GM23338 (cell line): ENCODE measurements at regions not wholly inside any gene's neighbourhood (a gene's known extent, or its start where the extent isn't known, plus 50 kb on each side); places are given as distances from the start of the nearest gene placed in this dataset.

Experiments used
- CREB1 ChIP-seq: fragments of 250-450 bp; sonication (Bioruptor Pico); IDR thresholded peaks from 2 replicates; pipeline ENCODE4 v1.5.0; 2020; ENCODE audit warnings: low read depth, mild to moderate bottlenecking, moderate library complexity
- CTCF ChIP-seq, 2 experiments: fragments of 200-600 bp in 1 of 2; sonication (generic) in 1 of 2; conservative IDR thresholded peaks; 2 replicates each; pipeline versions ENCODE4 v1.5.1 to v1.6.1; 2016 to 2017; ENCODE audit warnings: antibody characterized with exemption in 2 of 2, low read depth in 2 of 2, mild to moderate bottlenecking in 2 of 2, moderate library complexity in 1 of 2
- ETS1 ChIP-seq: IDR thresholded peaks from 2 replicates; pipeline ENCODE4 v1.6.1; 2016; ENCODE audit warnings: antibody characterized with exemption
- EZH2 ChIP-seq: fragments of 200-600 bp; sonication (generic); IDR thresholded peaks from one replicate; pipeline ENCODE4 v1.8.0; 2017; ENCODE audit warnings: antibody characterized with exemption, mild to moderate bottlenecking, low read depth; ENCODE audit not compliant: unreplicated experiment
- EZH2phosphoT487 ChIP-seq: fragments of 200-600 bp; sonication (generic); IDR thresholded peaks from one replicate; pipeline ENCODE4 v1.8.1; 2018; ENCODE audit warnings: antibody characterized with exemption; ENCODE audit not compliant: unreplicated experiment
- JUNB ChIP-seq: IDR thresholded peaks from one replicate; pipeline ENCODE4 v1.6.1; 2016; ENCODE audit warnings: antibody characterized with exemption; ENCODE audit not compliant: unreplicated experiment
- NANOG ChIP-seq: IDR thresholded peaks from 2 replicates; pipeline ENCODE4 v1.6.1; 2016; ENCODE audit warnings: antibody characterized with exemption, borderline replicate concordance
- POLR2AphosphoS5 ChIP-seq: IDR thresholded peaks from 2 replicates; pipeline ENCODE4 v1.6.1; 2016; ENCODE audit warnings: antibody characterized with exemption, low read depth
- ZNF114 ChIP-seq: fragments of 250-450 bp; sonication (Bioruptor Pico); IDR thresholded peaks from 2 replicates; pipeline ENCODE4 v1.5.0; 2020; ENCODE audit warnings: mild to moderate bottlenecking, moderate library complexity
- ZNF331 ChIP-seq: fragments of 250-450 bp; sonication (Bioruptor Pico); IDR thresholded peaks from 2 replicates; pipeline ENCODE4 v1.5.0; 2020; ENCODE audit warnings: low read depth, mild to moderate bottlenecking, moderate library complexity
- ZNF462 ChIP-seq: fragments of 250-450 bp; sonication (Bioruptor Pico); IDR thresholded peaks from 2 replicates; pipeline ENCODE4 v1.5.0; 2020; ENCODE audit warnings: mild to moderate bottlenecking, moderate library complexity
- TF ChIP-seq, protein P1 (sequence below): IDR thresholded peaks from one replicate; pipeline ENCODE4 v1.6.1; 2018; ENCODE audit warnings: antibody characterized with exemption; ENCODE audit not compliant: unreplicated experiment

DNA sequence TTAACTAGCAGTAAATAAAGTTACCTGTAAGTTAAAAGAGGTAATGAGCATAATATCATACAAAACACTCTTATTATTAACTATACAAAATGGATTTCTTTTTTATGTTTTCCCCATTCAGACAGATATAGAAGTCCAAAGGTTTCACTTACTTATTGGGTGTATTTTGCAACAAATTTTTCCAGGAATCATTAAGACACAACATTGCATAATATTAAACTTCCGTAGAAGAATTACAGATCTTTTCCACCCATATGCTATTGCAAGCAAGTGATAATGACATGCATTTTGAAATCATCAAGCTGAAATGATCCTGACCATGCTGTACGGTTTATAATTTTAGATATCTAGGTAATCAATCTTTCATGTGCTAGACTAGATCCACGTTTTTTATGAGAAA lies 957.0 kb downstream of the NCAM2 start:
- no peak for TF ChIP-seq CTCF (conservative IDR thresholded peaks at IDR 0.05; ENCODE audit: low read depth in 2 of 2)
- no peak for TF ChIP-seq EZH2phosphoT487
- no peak for TF ChIP-seq POLR2AphosphoS5
- TF ChIP-seq EZH2, result no peak
- TF ChIP-seq, protein P1, sequence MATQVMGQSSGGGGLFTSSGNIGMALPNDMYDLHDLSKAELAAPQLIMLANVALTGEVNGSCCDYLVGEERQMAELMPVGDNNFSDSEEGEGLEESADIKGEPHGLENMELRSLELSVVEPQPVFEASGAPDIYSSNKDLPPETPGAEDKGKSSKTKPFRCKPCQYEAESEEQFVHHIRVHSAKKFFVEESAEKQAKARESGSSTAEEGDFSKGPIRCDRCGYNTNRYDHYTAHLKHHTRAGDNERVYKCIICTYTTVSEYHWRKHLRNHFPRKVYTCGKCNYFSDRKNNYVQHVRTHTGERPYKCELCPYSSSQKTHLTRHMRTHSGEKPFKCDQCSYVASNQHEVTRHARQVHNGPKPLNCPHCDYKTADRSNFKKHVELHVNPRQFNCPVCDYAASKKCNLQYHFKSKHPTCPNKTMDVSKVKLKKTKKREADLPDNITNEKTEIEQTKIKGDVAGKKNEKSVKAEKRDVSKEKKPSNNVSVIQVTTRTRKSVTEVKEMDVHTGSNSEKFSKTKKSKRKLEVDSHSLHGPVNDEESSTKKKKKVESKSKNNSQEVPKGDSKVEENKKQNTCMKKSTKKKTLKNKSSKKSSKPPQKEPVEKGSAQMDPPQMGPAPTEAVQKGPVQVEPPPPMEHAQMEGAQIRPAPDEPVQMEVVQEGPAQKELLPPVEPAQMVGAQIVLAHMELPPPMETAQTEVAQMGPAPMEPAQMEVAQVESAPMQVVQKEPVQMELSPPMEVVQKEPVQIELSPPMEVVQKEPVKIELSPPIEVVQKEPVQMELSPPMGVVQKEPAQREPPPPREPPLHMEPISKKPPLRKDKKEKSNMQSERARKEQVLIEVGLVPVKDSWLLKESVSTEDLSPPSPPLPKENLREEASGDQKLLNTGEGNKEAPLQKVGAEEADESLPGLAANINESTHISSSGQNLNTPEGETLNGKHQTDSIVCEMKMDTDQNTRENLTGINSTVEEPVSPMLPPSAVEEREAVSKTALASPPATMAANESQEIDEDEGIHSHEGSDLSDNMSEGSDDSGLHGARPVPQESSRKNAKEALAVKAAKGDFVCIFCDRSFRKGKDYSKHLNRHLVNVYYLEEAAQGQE, result no peak
- no peak for TF ChIP-seq ETS1
- TF ChIP-seq CREB1 (CRISPR knock-in tag), result no peak
- no peak for TF ChIP-seq JUNB
- TF ChIP-seq ZNF462 (CRISPR knock-in tag), result no peak
- no peak for TF ChIP-seq ZNF114 (CRISPR knock-in tag)
- no peak for TF ChIP-seq NANOG
- TF ChIP-seq ZNF331 (CRISPR knock-in tag), result no peak
